Glutamatergic neuron (in vitro differentiated cells): ENCODE measurements at regions not wholly inside any gene's neighbourhood (a gene's known extent, or its start where the extent isn't known, plus 50 kb on each side); places are given as distances from the start of the nearest gene placed in this dataset.
A peak's percentile ranks its signal among the peaks of the same experiment; 100 is the strongest.

Experiments used
- DNase-seq: peaks from one replicate; pipeline ENCODE4 v3.0.0; 2022
- H3K27ac Mint-ChIP-seq: one replicate; pipeline ENCODE4 v1.8.0; 2020; ENCODE audit warnings: mild to moderate bottlenecking, mixed read lengths, inconsistent platforms; ENCODE audit not compliant: unreplicated experiment
- H3K27me3 Mint-ChIP-seq: one replicate; pipeline ENCODE4 v1.8.0; 2020; ENCODE audit warnings: mild to moderate bottlenecking, moderate library complexity, mixed read lengths, inconsistent platforms; ENCODE audit not compliant: unreplicated experiment
- H3K36me3 Mint-ChIP-seq: one replicate; pipeline ENCODE4 v1.8.0; 2020; ENCODE audit warnings: mild to moderate bottlenecking, mixed read lengths, inconsistent platforms; ENCODE audit not compliant: unreplicated experiment
- H3K4me1 Mint-ChIP-seq: one replicate; pipeline ENCODE4 v1.8.0; 2020; ENCODE audit warnings: mild to moderate bottlenecking, low read depth, mixed read lengths, inconsistent platforms; ENCODE audit not compliant: unreplicated experiment
- H3K4me3 Mint-ChIP-seq: one replicate; pipeline ENCODE4 v1.8.0; 2020; ENCODE audit warnings: mild to moderate bottlenecking, mixed read lengths, inconsistent platforms; ENCODE audit not compliant: unreplicated experiment
- H3K9me3 Mint-ChIP-seq: one replicate; pipeline ENCODE4 v1.8.0; 2020; ENCODE audit warnings: mild to moderate bottlenecking, moderate library complexity, mixed read lengths, inconsistent platforms; ENCODE audit not compliant: unreplicated experiment
- CTCF ChIP-seq: fragments of 200-600 bp; sonication (generic); IDR thresholded peaks from one replicate; pipeline ENCODE4 v1.5.0; 2021; ENCODE audit not compliant: partially characterized antibody, unreplicated experiment

- Mint-ChIP-seq H3K27me3 (peaks cover 1% of the 10 kb centered on the region), H3K4me1 (no peaks in the 10 kb centered on the region), H3K27ac (no peak overlapping the region), H3K36me3 (no peaks in the 10 kb centered on the region), H3K9me3 (no peaks in the 10 kb centered on the region), H3K4me3 (no peak overlapping the region)
- no peak for DNase-seq
- TF ChIP-seq CTCF: no peak
Observed at GRCh38 chr13:64164435-64164834, 2748.8 kb upstream of the PCDH20 start.

- Mint-ChIP-seq H3K9me3 (no peaks in the 10 kb centered on the region), H3K4me3 (no peak overlapping the region), H3K36me3 (no peaks in the 10 kb centered on the region), H3K27me3 (peaks cover 1% of the 10 kb centered on the region), H3K27ac (no peak overlapping the region), H3K4me1 (no peaks in the 10 kb centered on the region)
- TF ChIP-seq CTCF: no peak
- no peak for DNase-seq
Observed at GRCh38 chr13:64160479-64160878, 2744.8 kb upstream of the PCDH20 start.

GRCh38 chr13:64158908-64159307 lies 2743.3 kb upstream of the PCDH20 start:
- no peak overlapping the region for H3K27ac Mint-ChIP-seq
- H3K9me3 Mint-ChIP-seq: no peaks in the 10 kb centered on the region
- no peaks in the 10 kb centered on the region for H3K36me3 Mint-ChIP-seq
- TF ChIP-seq CTCF: no peak
- no peaks in the 10 kb centered on the region for H3K4me1 Mint-ChIP-seq
- H3K27me3 Mint-ChIP-seq: peaks cover 1% of the 10 kb centered on the region
- no peak overlapping the region for H3K4me3 Mint-ChIP-seq
- no peak for DNase-seq

GRCh38 chr13:64154514-64154913 lies 2738.9 kb upstream of the PCDH20 start:
- no peak overlapping the region for H3K27ac Mint-ChIP-seq
- no peaks in the 10 kb centered on the region for H3K9me3 Mint-ChIP-seq
- peaks cover 2% of the 10 kb centered on the region for H3K4me1 Mint-ChIP-seq
- DNase-seq: no peak
- H3K27me3 Mint-ChIP-seq: no peaks in the 10 kb centered on the region
- no peaks in the 10 kb centered on the region for H3K36me3 Mint-ChIP-seq
- no peak overlapping the region for H3K4me3 Mint-ChIP-seq
- TF ChIP-seq CTCF: peak; percentile 18

GRCh38 chr13:64130600-64130999 lies 2715.0 kb upstream of the PCDH20 start:
- Mint-ChIP-seq H3K36me3 (no peaks in the 10 kb centered on the region), H3K27ac (peak overlapping the region; percentile 19)

More at GRCh38 chr13:64130600-64130999, 2715.0 kb upstream of the PCDH20 start:
- H3K4me1 Mint-ChIP-seq: peaks cover 5% of the 10 kb centered on the region
- no peak for TF ChIP-seq CTCF
- no peak overlapping the region for H3K4me3 Mint-ChIP-seq
- no peak for DNase-seq
- H3K27me3 Mint-ChIP-seq: no peaks in the 10 kb centered on the region
- peaks cover 2% of the 10 kb centered on the region for H3K9me3 Mint-ChIP-seq
